OCI-LY7 (cell line): ENCODE measurements at regions not wholly inside any gene's neighbourhood (a gene's known extent, or its start where the extent isn't known, plus 50 kb on each side); places are given as distances from the start of the nearest gene placed in this dataset.
A peak's percentile ranks its signal among the peaks of the same experiment; 100 is the strongest.
"Not testable (repeated sequence)": the region's sequence is repeated elsewhere in the genome, so short reads cannot be mapped to it uniquely, and the experiment has no call there.

Source experiments
- BruUV-seq: library from RNA; stranded (reverse); fragments of 400-500 nt; replicated peaks from 2 replicates; lab custom pipeline; 2021; lab: Mats Ljungman, UMichigan
- CTCF ChIA-PET: fragments of 300-600 bp; sonication (Branson Sonifier 250); formaldehyde crosslinking; loops from one replicate; lab custom pipeline; 2022; ENCODE audit warnings: antibody characterized with exemption; ENCODE audit not compliant: unreplicated experiment; lab: Charles Lee
- POLR2A ChIA-PET: fragments of 300-600 bp; sonication (Branson Sonifier 250); formaldehyde crosslinking; loops from one replicate; lab custom pipeline; 2022; ENCODE audit warnings: antibody characterized with exemption; lab: Charles Lee
- DNase-seq: peaks from one replicate; pipeline ENCODE4 v3.0.0-alpha.2; 2015; ENCODE audit warnings: low spot score
- H2AFZ ChIP-seq: fragments of 200-600 bp; sonication (generic), shearing (Covaris generic); 2 replicates; pipeline ENCODE4 v1.6.1; 2014; ENCODE audit warnings: mild to moderate bottlenecking, antibody characterized with exemption, low read length, moderate library complexity
- H3K27ac ChIP-seq: fragments of 200-600 bp; sonication (generic); 2 replicates; pipeline ENCODE4 v1.5.1; 2014; ENCODE audit warnings: mixed run types, low read depth, mild to moderate bottlenecking, moderate library complexity, low read length, inconsistent platforms; ENCODE audit not compliant: poor library complexity, severe bottlenecking
- H3K36me3 ChIP-seq: fragments of 200-600 bp; sonication (generic); 2 replicates; pipeline ENCODE4 v1.6.1; 2014; ENCODE audit warnings: mild to moderate bottlenecking, antibody characterized with exemption, low read length, moderate library complexity, mixed read lengths; ENCODE audit not compliant: insufficient read depth
- H3K4me1 ChIP-seq: fragments of 200-600 bp; sonication (generic); 2 replicates; pipeline ENCODE4 v1.5.1; 2014; ENCODE audit warnings: mild to moderate bottlenecking, low read length; ENCODE audit not compliant: insufficient read depth, poor library complexity, severe bottlenecking
- H3K4me2 ChIP-seq: fragments of 200-600 bp; sonication (generic); 2 replicates; pipeline ENCODE4 v1.6.1; 2014; ENCODE audit warnings: mild to moderate bottlenecking, low read length
- H3K4me3 ChIP-seq: fragments of 200-600 bp; sonication (generic); 2 replicates; pipeline ENCODE4 v1.5.1; 2014; ENCODE audit warnings: mild to moderate bottlenecking, low read depth, low read length; ENCODE audit not compliant: poor library complexity, severe bottlenecking
- H3K79me2 ChIP-seq: fragments of 200-600 bp; sonication (generic); 2 replicates; pipeline ENCODE4 v1.6.1; 2016; ENCODE audit warnings: low read depth, mild to moderate bottlenecking, low read length, moderate library complexity, mixed read lengths; ENCODE audit not compliant: insufficient read depth
- H3K9me2 ChIP-seq: fragments of 200-600 bp; sonication (generic); 2 replicates; pipeline ENCODE4 v1.6.1; 2016; ENCODE audit warnings: mild to moderate bottlenecking, low read length, mixed read lengths; ENCODE audit not compliant: insufficient read depth
- H3K9me3 ChIP-seq: fragments of 200-600 bp; sonication (generic); 2 replicates; pipeline ENCODE4 v1.6.1; 2014; ENCODE audit warnings: mild to moderate bottlenecking, mixed run types, low read length, mixed read lengths
- H4K20me1 ChIP-seq: fragments of 200-600 bp; sonication (generic); 2 replicates; pipeline ENCODE4 v1.6.1; 2014; ENCODE audit warnings: mild to moderate bottlenecking, antibody characterized with exemption, low read length, moderate library complexity, mixed read lengths; ENCODE audit not compliant: insufficient read depth
- CTCF ChIP-seq: fragments of 200-600 bp; sonication (generic); conservative IDR thresholded peaks from 2 replicates; pipeline ENCODE4 v1.5.1; 2014; ENCODE audit warnings: mild to moderate bottlenecking, antibody characterized with exemption, low read length, moderate library complexity, mixed read lengths
- intact Hi-C: fragments of 100-400 bp; cut with micrococcal nuclease; formaldehyde crosslinking; loops from one replicate; pipeline ENCODE4 v1.10.0; 2022; ENCODE audit not compliant: unreplicated experiment

DNA sequence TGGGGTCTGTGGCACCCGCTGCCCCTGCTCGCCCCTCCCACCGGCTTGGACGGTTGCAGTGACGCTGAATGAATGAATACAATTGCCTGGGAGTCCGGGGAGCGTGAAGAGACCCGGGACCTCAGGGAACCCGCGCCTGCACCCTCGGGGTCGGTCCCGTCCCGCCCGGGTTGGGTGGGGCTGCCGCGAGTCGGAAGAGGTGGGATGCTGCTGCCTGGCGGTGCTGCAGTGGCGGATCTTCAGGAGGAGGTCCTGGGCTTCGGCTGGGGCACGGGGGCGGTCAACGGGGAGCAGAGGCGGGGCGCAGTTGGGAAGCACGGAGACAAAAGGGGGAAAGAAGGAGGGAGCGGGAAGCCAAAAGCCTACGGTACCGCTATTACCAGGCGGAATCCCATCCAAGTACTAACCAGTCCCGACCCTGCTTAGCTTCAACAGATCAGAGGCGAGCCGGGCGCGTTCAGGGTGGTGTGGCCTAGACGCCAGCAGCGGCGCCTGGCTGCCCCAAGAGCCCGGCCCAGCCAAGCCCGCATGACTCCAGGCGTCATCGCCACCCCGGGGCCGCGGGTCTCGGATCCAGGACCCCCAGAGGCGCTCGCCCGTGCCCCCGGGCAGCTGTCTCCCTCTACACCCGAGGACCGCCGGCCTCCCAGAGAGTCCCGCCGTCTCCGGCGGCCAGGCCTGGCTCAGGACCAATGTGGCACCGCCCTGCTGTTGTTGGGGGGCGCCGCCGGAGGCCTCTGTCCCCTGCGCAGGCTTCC, 1612.3 kb downstream of the SPATA31A7 start:
- H4K20me1 ChIP-seq, H3K79me2 ChIP-seq, BruUV-seq, H3K36me3 ChIP-seq, H3K9me3 ChIP-seq, H3K9me2 ChIP-seq, intact Hi-C loops, POLR2A ChIA-PET, CTCF ChIA-PET: not testable (repeated sequence)
- TF ChIP-seq CTCF = peak; percentile 40; the same call in 1 of the 2 replicates
- peak overlapping the region; percentile 35 for H3K27ac ChIP-seq
- peak overlapping the region; percentile 70 for H3K4me2 ChIP-seq
- peaks cover 23% of the 10 kb centered on the region for H3K4me1 ChIP-seq
- peak overlapping the region; percentile 74 for H3K4me3 ChIP-seq
- DNase-seq = peak; percentile 90
- H2AFZ ChIP-seq = peak overlapping the region; percentile 92

GRCh38 chr9:62802719-62803079, 1612.9 kb downstream of the SPATA31A7 start:
- TF ChIP-seq CTCF = peak; percentile 38; the same call in 1 of the 2 replicates
- H3K79me2 ChIP-seq, POLR2A ChIA-PET, BruUV-seq, H3K9me2 ChIP-seq, H4K20me1 ChIP-seq, DNase-seq, H3K36me3 ChIP-seq, intact Hi-C loops, H3K9me3 ChIP-seq, CTCF ChIA-PET: not testable (repeated sequence)
- Histone ChIP-seq H3K4me2 (peak overlapping the region; percentile 70), H2AFZ (peak overlapping the region; percentile 92), H3K4me1 (peaks cover 23% of the 10 kb centered on the region), H3K27ac (peak overlapping the region; percentile 35), H3K4me3 (peak overlapping the region; percentile 74)

GRCh38 chr9:62803099-62803498, 1613.3 kb downstream of the SPATA31A7 start:
- Histone ChIP-seq H2AFZ (peak overlapping the region; percentile 92; the same call in 1 of the 2 replicates), H3K4me2 (peak overlapping the region; percentile 70), H3K4me3 (peak overlapping the region; percentile 74), H3K4me1 (peaks cover 23% of the 10 kb centered on the region)
- intact Hi-C loops, H3K27ac ChIP-seq, CTCF ChIA-PET, H3K79me2 ChIP-seq, H3K9me3 ChIP-seq, POLR2A ChIA-PET, H4K20me1 ChIP-seq, H3K36me3 ChIP-seq, H3K9me2 ChIP-seq: not testable (repeated sequence)
- TSS peak; percentile 81 for BruUV-seq
- DNase-seq = peak; percentile 13

- H4K20me1 ChIP-seq, intact Hi-C loops, H2AFZ ChIP-seq, BruUV-seq, CTCF ChIA-PET, H3K27ac ChIP-seq, DNase-seq, POLR2A ChIA-PET, H3K9me3 ChIP-seq, H3K9me2 ChIP-seq, H3K4me3 ChIP-seq, H3K4me2 ChIP-seq, H3K36me3 ChIP-seq, H3K79me2 ChIP-seq: not testable (repeated sequence)
- peaks cover 16% of the 10 kb centered on the region for H3K4me1 ChIP-seq
Observed at GRCh38 chr9:62804314-62804713, 1614.5 kb downstream of the SPATA31A7 start.

DNA sequence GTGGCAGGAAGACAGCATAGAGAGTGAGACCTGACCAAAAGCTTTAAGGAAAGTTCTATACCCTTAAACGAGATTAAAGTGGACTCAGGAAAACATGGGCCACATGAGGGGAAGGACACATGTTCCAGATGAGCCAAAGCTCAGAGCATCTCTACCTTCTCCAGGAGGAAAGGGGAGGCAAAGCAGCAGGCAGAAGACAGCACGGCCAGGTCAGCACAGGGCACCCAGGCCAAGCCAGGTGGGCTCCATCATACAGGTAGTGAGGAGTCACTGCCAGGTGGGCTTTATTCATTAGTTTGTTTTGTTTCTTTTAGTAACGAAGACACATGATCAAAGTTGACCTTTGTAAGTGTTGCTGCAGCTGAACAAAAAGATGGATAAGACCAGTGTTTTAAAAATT, 1617.6 kb downstream of the SPATA31A7 start:
- H4K20me1 ChIP-seq, H3K36me3 ChIP-seq, POLR2A ChIA-PET, BruUV-seq, H3K9me3 ChIP-seq, intact Hi-C loops, H2AFZ ChIP-seq, H3K9me2 ChIP-seq, H3K4me2 ChIP-seq, H3K27ac ChIP-seq, DNase-seq, CTCF ChIA-PET, H3K79me2 ChIP-seq, H3K4me1 ChIP-seq, H3K4me3 ChIP-seq: not testable (repeated sequence)
